Hepatocyte (in vitro differentiated cells): ENCODE measurements at regions not wholly inside any gene's neighbourhood (a gene's known extent, or its start where the extent isn't known, plus 50 kb on each side); places are given as distances from the start of the nearest gene placed in this dataset.

ENCODE experiments used
- CTCF ChIP-seq: fragments of 200-600 bp; sonication (generic); IDR thresholded peaks from 2 replicates; pipeline ENCODE4 v1.5.1; 2016; ENCODE audit warnings: antibody characterized with exemption, mild to moderate bottlenecking; ENCODE audit not compliant: poor library complexity
- EZH2 ChIP-seq: fragments of 200-600 bp; sonication (generic); IDR thresholded peaks from 2 replicates; pipeline ENCODE4 v1.6.1; 2016; ENCODE audit warnings: antibody characterized with exemption, mild to moderate bottlenecking, borderline replicate concordance

DNA sequence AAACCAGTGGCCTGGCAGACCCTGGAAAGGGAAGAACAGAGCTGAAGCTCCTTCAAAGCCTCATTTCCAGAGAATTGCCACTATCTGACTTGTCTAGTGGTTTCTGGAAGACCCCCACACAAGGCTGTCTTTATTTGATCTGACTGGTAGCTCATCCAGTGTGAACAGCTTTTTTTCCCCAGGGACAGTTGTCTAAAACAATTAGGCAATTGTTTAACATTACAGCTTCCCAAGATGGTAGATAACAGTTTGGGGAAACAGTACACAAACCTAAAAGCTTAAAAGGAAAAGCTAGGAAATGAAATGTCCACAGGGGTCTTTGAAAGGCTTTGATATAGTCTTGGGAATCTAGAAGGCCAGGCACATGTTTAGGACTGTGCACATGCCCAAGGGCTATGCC is 203.4 kb upstream of the CTBP2 start:
- TF ChIP-seq CTCF = no peak
- TF ChIP-seq EZH2 = no peak
